ENCODE measurements at regions not wholly inside any gene's neighbourhood (a gene's known extent, or its start where the extent isn't known, plus 50 kb on each side); places are given as distances from the start of the nearest gene placed in this dataset.

GRCh38 chr2:220318508-220318907, 691.1 kb downstream of the SLC4A3 start:
- H3K36me3 ChIP-seq: no peaks in the 10 kb centered on the region
- intact Hi-C loops (cut with DNase I): no loop called here
- H3K4me3 ChIP-seq: no peak overlapping the region
- no peak for DNase-seq (ENCODE audit: low spot score in 2 of 2)
- no peaks in the 10 kb centered on the region for H3K4me1 ChIP-seq
- no peak overlapping the region for H3K27ac ChIP-seq
- no peaks in the 10 kb centered on the region for H3K27me3 ChIP-seq
- TF ChIP-seq, protein P1, sequence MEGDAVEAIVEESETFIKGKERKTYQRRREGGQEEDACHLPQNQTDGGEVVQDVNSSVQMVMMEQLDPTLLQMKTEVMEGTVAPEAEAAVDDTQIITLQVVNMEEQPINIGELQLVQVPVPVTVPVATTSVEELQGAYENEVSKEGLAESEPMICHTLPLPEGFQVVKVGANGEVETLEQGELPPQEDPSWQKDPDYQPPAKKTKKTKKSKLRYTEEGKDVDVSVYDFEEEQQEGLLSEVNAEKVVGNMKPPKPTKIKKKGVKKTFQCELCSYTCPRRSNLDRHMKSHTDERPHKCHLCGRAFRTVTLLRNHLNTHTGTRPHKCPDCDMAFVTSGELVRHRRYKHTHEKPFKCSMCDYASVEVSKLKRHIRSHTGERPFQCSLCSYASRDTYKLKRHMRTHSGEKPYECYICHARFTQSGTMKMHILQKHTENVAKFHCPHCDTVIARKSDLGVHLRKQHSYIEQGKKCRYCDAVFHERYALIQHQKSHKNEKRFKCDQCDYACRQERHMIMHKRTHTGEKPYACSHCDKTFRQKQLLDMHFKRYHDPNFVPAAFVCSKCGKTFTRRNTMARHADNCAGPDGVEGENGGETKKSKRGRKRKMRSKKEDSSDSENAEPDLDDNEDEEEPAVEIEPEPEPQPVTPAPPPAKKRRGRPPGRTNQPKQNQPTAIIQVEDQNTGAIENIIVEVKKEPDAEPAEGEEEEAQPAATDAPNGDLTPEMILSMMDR (IDR thresholded peaks at IDR 0.05): no peak
- H3K9me3 ChIP-seq: no peaks in the 10 kb centered on the region

- intact Hi-C loops (cut with DNase I): no loop called here
- H3K9me3 ChIP-seq: no peaks in the 10 kb centered on the region
- TF ChIP-seq, protein P1 (IDR thresholded peaks at IDR 0.05): no peak
- H3K4me3 ChIP-seq: no peak overlapping the region
- H3K27ac ChIP-seq: no peak overlapping the region
- no peaks in the 10 kb centered on the region for H3K36me3 ChIP-seq
- H3K4me1 ChIP-seq: no peaks in the 10 kb centered on the region
- no peaks in the 10 kb centered on the region for H3K27me3 ChIP-seq
- DNase-seq (ENCODE audit: low spot score in 2 of 2): no peak
Observed at GRCh38 chr2:220320326-220320725, 692.9 kb downstream of the SLC4A3 start.

GRCh38 chr2:220332886-220333285, 705.5 kb downstream of the SLC4A3 start:
- intact Hi-C loops (cut with DNase I): no loop called here
- Histone ChIP-seq H3K9me3 (no peaks in the 10 kb centered on the region), H3K4me3 (no peak overlapping the region), H3K27ac (no peak overlapping the region), H3K4me1 (no peaks in the 10 kb centered on the region), H3K36me3 (no peaks in the 10 kb centered on the region), H3K27me3 (no peaks in the 10 kb centered on the region)
- TF ChIP-seq, protein P1 (IDR thresholded peaks at IDR 0.05): no peak
- DNase-seq (ENCODE audit: low spot score in 2 of 2): no peak

- intact Hi-C loops (cut with DNase I): no loop called here
- TF ChIP-seq, protein P1 (IDR thresholded peaks at IDR 0.05): no peak
- DNase-seq (ENCODE audit: low spot score in 2 of 2): no peak
- no peaks in the 10 kb centered on the region for H3K36me3 ChIP-seq
- no peaks in the 10 kb centered on the region for H3K4me1 ChIP-seq
- no peaks in the 10 kb centered on the region for H3K27me3 ChIP-seq
- H3K4me3 ChIP-seq: no peak overlapping the region
- no peaks in the 10 kb centered on the region for H3K9me3 ChIP-seq
- no peak overlapping the region for H3K27ac ChIP-seq
Observed at GRCh38 chr2:220334210-220334609, 706.8 kb downstream of the SLC4A3 start.

DNA sequence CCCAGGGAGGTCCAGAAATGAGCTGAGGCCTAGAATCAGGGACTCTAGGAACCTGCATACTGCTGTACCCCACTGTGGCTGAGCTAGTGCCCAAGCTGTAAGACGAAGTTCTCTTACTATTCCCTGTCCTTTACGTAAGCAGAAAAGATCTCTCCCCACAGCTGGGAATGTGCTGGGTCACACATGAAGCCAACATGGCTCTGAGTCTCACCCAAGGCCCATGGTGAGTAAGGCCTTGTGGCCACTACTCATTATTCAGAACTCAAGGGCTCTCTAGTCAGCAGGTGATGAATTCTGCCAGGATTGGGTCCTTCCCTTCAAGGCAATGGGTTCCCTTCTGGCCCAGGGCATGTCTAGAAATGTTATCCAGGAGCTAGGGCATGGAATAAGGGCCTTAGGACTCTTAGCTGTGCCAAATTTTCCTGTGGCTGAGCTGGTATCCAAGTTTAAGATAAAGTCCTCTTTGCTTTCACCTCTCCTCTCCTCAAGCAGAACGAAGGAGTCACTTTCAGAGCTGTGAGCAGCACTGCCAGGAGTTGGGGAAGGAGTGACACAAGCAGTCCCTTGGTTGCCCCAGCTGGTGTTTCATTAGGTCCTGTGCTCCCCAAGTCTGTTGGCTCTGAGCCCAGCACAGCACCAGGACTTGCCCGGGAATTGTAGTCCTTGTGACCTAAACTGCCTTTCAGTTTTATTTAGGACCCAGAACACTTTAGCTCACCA, 707.6 kb downstream of the SLC4A3 start:
- H3K27me3 ChIP-seq: no peaks in the 10 kb centered on the region
- no peak for DNase-seq (ENCODE audit: low spot score in 2 of 2)
- TF ChIP-seq, protein P1 (IDR thresholded peaks at IDR 0.05): no peak
- intact Hi-C loops (cut with DNase I): no loop called here
- H3K4me1 ChIP-seq: no peaks in the 10 kb centered on the region
- no peaks in the 10 kb centered on the region for H3K9me3 ChIP-seq
- H3K4me3 ChIP-seq: no peak overlapping the region
- no peaks in the 10 kb centered on the region for H3K36me3 ChIP-seq
- H3K27ac ChIP-seq: no peak overlapping the region

DNA sequence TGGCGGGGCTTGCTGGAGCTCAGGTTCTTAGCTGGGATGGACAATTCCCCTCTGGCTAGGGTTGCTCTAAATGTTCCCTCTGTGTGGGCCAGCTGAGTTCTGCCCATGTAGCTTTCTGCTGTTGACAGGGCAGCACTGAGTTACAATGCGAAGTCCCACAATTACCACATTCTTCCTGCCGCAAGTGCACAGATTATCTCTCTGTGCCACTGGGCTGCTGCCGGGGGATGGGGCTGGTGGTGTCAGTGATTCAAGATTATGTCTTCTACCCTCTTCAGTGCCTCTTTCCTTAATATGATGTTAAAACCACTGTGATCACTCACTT, 708.1 kb downstream of the SLC4A3 start:
- TF ChIP-seq, protein P1 (IDR thresholded peaks at IDR 0.05): no peak
- intact Hi-C loops (cut with DNase I): no loop called here
- no peak overlapping the region for H3K4me3 ChIP-seq

More for the DNA sequence above, 708.1 kb downstream of the SLC4A3 start:
- no peaks in the 10 kb centered on the region for H3K27me3 ChIP-seq
- H3K4me1 ChIP-seq: no peaks in the 10 kb centered on the region
- no peak for DNase-seq (ENCODE audit: low spot score in 2 of 2)
- H3K27ac ChIP-seq: no peak overlapping the region
- no peaks in the 10 kb centered on the region for H3K36me3 ChIP-seq
- no peaks in the 10 kb centered on the region for H3K9me3 ChIP-seq

Data from ascending aorta (tissue), 2 donors.